Thoracic aorta (tissue), 2 donors: ENCODE measurements at regions not wholly inside any gene's neighbourhood (a gene's known extent, or its start where the extent isn't known, plus 50 kb on each side); places are given as distances from the start of the nearest gene placed in this dataset.
"Not testable (repeated sequence)": the region's sequence is repeated elsewhere in the genome, so short reads cannot be mapped to it uniquely, and the experiment has no call there.

ENCODE experiments used
- ATAC-seq: fragments of 150-250 bp; one replicate; pipeline ENCODE4 v1.8.0; 2017; ENCODE audit warnings: low read depth; ENCODE audit not compliant: insufficient number of reproducible peaks, low FRiP score
- DNase-seq: peaks from one replicate; pipeline ENCODE4 v3.0.0-alpha.2; 2020; ENCODE audit warnings: low spot score
- H3K27ac ChIP-seq, 2 donors: fragments of 200-600 bp; sonication (generic); 1 replicate in 1 of 2; 2 replicates in 1 of 2; pipeline ENCODE4 v1.5.1; 2016; ENCODE audit warnings: mild to moderate bottlenecking in 2 of 2, moderate library complexity in 2 of 2
- H3K27me3 ChIP-seq: fragments of 200-600 bp; sonication (generic); replicated peaks from 2 replicates; pipeline ENCODE4 v1.6.0; 2016; ENCODE audit warnings: mild to moderate bottlenecking; ENCODE audit not compliant: insufficient read depth
- H3K36me3 ChIP-seq: fragments of 200-600 bp; sonication (generic); one replicate; pipeline ENCODE4 v1.5.1; 2016
- H3K4me1 ChIP-seq, 2 donors: fragments of 200-600 bp; sonication (generic); 1 replicate in 1 of 2; 2 replicates in 1 of 2; pipeline versions ENCODE4 v1.5.1 to v1.6.0; 2016; ENCODE audit warnings: low read depth in 2 of 2, mild to moderate bottlenecking in 1 of 2; ENCODE audit not compliant: control insufficient read depth in 1 of 2
- H3K4me3 ChIP-seq: fragments of 200-600 bp; sonication (generic); 2 replicates; pipeline ENCODE4 v1.5.1; 2016; ENCODE audit warnings: mild to moderate bottlenecking
- H3K9me3 ChIP-seq: fragments of 200-600 bp; sonication (generic); 2 replicates; pipeline ENCODE4 v1.5.1; 2016
- TF ChIP-seq, protein P1 (sequence below): fragments of 200-600 bp; sonication (generic); IDR thresholded peaks from one replicate; pipeline ENCODE4 v1.5.1; 2019; ENCODE audit warnings: antibody characterized with exemption

DNA sequence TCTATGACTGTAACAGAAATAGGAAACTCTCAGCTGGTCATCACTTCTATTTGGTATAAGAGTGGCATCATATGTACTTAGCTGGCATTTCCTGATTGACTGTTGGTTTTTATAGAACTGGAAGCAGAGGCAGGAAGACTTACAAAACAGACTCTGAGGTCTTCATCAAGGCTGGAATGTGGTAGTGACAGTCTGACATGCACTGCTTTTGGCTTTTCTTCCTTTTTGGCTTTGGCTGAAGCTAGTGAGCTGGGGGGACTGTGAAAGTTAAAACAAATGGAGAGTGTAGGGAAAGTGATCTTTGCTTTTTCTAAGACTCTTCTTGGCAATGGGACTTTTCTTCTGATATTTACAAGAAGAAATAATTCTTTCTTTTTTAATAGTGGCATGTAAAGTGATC, 121.1 kb upstream of the SLC4A4 start:
- ATAC-seq = no peak
- no peak for DNase-seq
- Histone ChIP-seq H3K27ac (no peak overlapping the region), H3K9me3 (no peaks in the 10 kb centered on the region), H3K27me3 (no peaks in the 10 kb centered on the region), H3K36me3 (no peaks in the 10 kb centered on the region), H3K4me1 (peaks cover 0 to 2% of the 10 kb centered on the region in 2 donors), H3K4me3 (no peak overlapping the region)
- TF ChIP-seq, protein P1, sequence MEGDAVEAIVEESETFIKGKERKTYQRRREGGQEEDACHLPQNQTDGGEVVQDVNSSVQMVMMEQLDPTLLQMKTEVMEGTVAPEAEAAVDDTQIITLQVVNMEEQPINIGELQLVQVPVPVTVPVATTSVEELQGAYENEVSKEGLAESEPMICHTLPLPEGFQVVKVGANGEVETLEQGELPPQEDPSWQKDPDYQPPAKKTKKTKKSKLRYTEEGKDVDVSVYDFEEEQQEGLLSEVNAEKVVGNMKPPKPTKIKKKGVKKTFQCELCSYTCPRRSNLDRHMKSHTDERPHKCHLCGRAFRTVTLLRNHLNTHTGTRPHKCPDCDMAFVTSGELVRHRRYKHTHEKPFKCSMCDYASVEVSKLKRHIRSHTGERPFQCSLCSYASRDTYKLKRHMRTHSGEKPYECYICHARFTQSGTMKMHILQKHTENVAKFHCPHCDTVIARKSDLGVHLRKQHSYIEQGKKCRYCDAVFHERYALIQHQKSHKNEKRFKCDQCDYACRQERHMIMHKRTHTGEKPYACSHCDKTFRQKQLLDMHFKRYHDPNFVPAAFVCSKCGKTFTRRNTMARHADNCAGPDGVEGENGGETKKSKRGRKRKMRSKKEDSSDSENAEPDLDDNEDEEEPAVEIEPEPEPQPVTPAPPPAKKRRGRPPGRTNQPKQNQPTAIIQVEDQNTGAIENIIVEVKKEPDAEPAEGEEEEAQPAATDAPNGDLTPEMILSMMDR = no peak

DNA sequence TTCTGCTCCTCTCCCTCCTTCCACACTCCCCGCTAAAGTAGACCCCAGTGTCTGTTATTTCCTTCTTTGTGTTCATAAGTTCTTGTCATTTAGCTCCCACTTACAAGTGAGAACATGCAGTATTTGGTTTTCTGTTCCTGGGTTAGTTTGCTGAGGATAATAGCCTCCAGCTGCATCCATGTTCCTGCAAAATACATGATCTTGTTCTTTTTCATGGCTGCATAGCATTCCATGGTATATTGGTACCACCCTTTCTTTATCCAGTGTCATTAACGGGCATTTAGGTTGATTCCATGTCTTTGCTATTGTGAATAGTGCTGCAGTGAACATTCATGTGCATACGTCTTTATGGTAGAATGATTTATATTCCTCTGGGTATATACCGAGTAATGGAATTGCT, 118.0 kb upstream of the SLC4A4 start:
- not testable (repeated sequence) for ATAC-seq, DNase-seq

DNA sequence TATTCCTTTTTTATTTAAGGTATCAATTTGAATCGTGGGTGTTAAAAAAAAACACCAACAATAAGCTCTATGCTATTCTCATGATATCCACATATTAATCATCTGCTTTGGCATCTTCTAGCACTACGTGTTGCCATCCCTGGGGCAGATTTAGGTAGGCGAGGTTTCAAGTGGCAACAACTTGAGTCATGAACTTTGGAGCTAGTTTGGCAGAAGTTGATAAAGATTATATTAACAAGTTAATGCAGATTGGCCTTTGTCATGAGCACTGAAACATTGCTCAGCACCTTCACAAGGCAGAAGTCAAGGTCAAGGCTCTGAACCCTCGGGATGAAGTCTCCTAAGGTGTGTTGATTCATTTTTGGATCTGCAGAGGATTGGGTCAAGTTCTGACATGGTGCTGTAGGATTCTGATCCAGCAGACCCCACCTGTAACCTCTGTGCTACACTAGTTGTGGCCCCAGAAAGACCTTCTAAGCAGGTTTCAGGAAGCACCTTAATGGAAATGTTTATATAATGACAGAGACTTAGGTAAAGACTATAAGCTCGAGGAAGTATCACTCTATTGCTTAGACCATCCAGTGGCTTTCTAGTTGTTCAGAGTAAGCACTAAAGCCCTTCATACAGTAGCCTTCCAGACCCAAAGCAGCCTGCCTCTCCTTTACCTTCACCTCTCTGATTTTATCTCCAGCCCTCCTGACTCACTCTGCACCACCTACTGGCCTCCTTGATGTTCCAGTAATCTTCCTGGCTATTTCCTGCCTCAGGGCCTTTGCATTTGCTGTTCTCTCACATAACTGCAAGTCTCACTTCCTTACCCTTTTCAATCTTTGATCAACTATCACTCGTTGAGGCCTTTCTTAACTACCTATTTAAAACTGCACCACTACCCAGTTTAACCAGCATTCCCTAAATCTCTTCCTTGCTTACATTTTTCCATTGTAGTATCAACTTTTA, 117.0 kb upstream of the SLC4A4 start:
- DNase-seq (no peak), ATAC-seq (no peak)
- H3K4me1 ChIP-seq = peaks cover 0 to 2% of the 10 kb centered on the region in 2 donors
- no peak overlapping the region for H3K4me3 ChIP-seq
- TF ChIP-seq, protein P1 = no peak
- no peaks in the 10 kb centered on the region for H3K36me3 ChIP-seq
- no peak overlapping the region for H3K27ac ChIP-seq
- H3K9me3 ChIP-seq = no peaks in the 10 kb centered on the region
- H3K27me3 ChIP-seq = no peaks in the 10 kb centered on the region

More for the DNA sequence above, 118.0 kb upstream of the SLC4A4 start:
- not testable (repeated sequence) for H3K27me3 ChIP-seq, H3K27ac ChIP-seq, H3K4me3 ChIP-seq, H3K36me3 ChIP-seq, H3K9me3 ChIP-seq, H3K4me1 ChIP-seq

DNA sequence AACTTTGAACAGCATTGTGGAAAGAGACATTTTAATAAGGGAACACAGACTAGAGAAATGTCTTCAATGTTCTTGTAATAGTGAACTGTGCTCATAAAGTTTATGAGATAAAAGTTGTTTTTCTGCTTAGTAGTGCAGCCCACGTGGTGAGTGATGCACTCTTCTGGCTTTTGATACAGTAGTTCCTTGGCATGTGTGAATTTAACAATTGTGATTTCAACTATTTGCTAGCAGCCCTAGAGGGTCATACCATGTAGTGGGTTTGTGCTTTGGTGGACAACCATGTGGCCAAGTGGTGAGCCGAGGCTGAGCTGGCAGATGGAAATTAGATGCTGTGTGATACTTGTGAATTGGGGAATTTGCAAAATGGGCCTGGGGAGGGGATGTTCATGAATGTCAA, 116.2 kb upstream of the SLC4A4 start:
- H3K4me3 ChIP-seq = no peak overlapping the region
- TF ChIP-seq, protein P1 = no peak
- peaks cover 0 to 1% of the 10 kb centered on the region in 2 donors for H3K4me1 ChIP-seq
- no peak overlapping the region for H3K27ac ChIP-seq
- no peaks in the 10 kb centered on the region for H3K36me3 ChIP-seq
- no peak for DNase-seq
- no peak for ATAC-seq
- H3K27me3 ChIP-seq = no peaks in the 10 kb centered on the region
- no peaks in the 10 kb centered on the region for H3K9me3 ChIP-seq

DNA sequence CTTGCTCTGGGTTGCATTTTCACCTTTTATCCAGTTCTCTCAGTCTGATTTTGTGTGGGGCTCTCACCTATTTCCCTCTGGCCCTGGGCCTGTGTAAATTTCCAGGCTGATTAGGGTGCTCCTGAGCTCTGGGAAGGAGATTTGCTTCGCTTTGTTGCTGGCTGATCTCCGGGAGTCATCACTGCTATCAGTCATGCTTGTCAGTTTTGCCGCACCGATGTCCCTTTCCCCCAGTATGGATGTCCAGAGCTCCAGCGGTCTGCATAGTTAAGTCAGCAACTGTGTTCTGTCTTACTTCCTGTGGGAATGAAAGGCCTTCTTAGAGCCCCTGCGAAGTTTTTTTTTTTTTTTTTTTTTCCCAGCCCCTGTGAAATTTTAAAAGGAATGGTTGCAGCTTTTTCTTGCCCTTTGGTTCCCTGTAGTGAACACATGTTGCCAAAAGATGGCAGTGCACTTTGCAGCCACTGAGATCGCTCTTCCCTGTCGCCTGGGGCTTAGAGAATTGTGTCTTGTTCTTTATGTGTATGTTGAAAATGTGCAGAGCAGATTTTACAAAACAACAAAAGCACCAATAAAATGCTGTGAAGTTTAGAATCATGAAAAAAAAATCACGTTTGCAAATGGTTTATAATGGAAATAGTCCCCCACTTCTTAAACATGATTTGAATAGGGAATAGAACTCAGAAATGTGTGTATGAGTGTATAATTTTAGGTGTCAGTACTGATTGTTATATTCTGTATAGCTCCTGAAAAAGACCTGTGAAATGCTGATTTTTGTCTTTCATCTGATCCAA, 109.1 kb upstream of the SLC4A4 start:
- TF ChIP-seq, protein P1 = peak; percentile 64
- H3K27me3 ChIP-seq = no peaks in the 10 kb centered on the region
- ATAC-seq = no peak
- H3K27ac ChIP-seq = peak overlapping the region; percentile 50 to 51
- H3K4me3 ChIP-seq = no peak overlapping the region
- no peaks in the 10 kb centered on the region for H3K36me3 ChIP-seq
- no peak for DNase-seq
- peaks cover 5 to 26% of the 10 kb centered on the region in 2 donors for H3K4me1 ChIP-seq
- H3K9me3 ChIP-seq = no peaks in the 10 kb centered on the region
